HL-60 (cell line): ENCODE measurements at regions not wholly inside any gene's neighbourhood (a gene's known extent, or its start where the extent isn't known, plus 50 kb on each side); places are given as distances from the start of the nearest gene placed in this dataset.

Experiments
- CTCF ChIP-seq: IDR thresholded peaks from one replicate; pipeline ENCODE4 v1.5.1; 2011; ENCODE audit warnings: low read length, control low read depth, inconsistent platforms; ENCODE audit not compliant: insufficient read depth
- POLR2AphosphoS5 ChIP-seq: IDR thresholded peaks from 2 replicates; pipeline ENCODE4 v1.6.1; 2012; ENCODE audit warnings: low read depth
- REST ChIP-seq: IDR thresholded peaks from 2 replicates; pipeline ENCODE4 v1.6.1; 2012; ENCODE audit warnings: low read depth; ENCODE audit not compliant: insufficient replicate concordance

GRCh38 chr5:77845324-77845646, 69.1 kb upstream of the TBCA start:
- TF ChIP-seq CTCF (no peak), REST (no peak), POLR2AphosphoS5 (no peak)
